Natural killer cell (primary cell): ENCODE measurements at regions not wholly inside any gene's neighbourhood (a gene's known extent, or its start where the extent isn't known, plus 50 kb on each side); places are given as distances from the start of the nearest gene placed in this dataset.

ENCODE experiments used
- ATAC-seq, 3 donors: fragments of 150-1000 bp in 2 of 3; fragments of 200-7000 bp in 1 of 3; cut with Tn5 transposase; 1 replicate in 1 of 3; 2 replicates in 2 of 3; pipeline ENCODE4 v1.10.0; 2021; ENCODE audit warnings: mild to moderate bottlenecking in 2 of 3, moderate library complexity in 2 of 3
- DNase-seq, 2 donors: peaks; one replicate each; pipeline versions ENCODE4 v3.0.0 to v3.0.0-alpha.2; 2013 to 2021; ENCODE audit warnings: mixed read lengths in 1 of 2
- H3K27ac ChIP-seq: one replicate; pipeline ENCODE4 v1.5.1; 2013; ENCODE audit warnings: mild to moderate bottlenecking, low read length
- H3K27me3 ChIP-seq: one replicate; pipeline ENCODE4 v1.6.1; 2013; ENCODE audit warnings: low read length; ENCODE audit not compliant: control insufficient read depth, insufficient read depth
- H3K36me3 ChIP-seq: one replicate; pipeline ENCODE4 v1.6.1; 2013; ENCODE audit warnings: low read length; ENCODE audit not compliant: control insufficient read depth, insufficient read depth
- H3K4me1 ChIP-seq: one replicate; pipeline ENCODE4 v1.6.1; 2013; ENCODE audit warnings: low read length; ENCODE audit not compliant: control insufficient read depth, insufficient read depth
- H3K4me3 ChIP-seq: one replicate; pipeline ENCODE4 v1.5.1; 2013; ENCODE audit warnings: low read length
- H3K9me3 ChIP-seq: one replicate; pipeline ENCODE4 v1.6.1; 2013; ENCODE audit warnings: low read length; ENCODE audit not compliant: control insufficient read depth, insufficient read depth
- H3K27ac Mint-ChIP-seq, 2 donors: one replicate each; pipeline ENCODE4 v1.8.0; 2022; ENCODE audit warnings: mild to moderate bottlenecking in 2 of 2, mixed read lengths in 2 of 2, moderate library complexity in 1 of 2
- H3K27me3 Mint-ChIP-seq, 2 donors: one replicate each; pipeline ENCODE4 v1.8.0; 2022; ENCODE audit warnings: low read depth in 2 of 2, mixed read lengths in 2 of 2
- H3K36me3 Mint-ChIP-seq: one replicate; pipeline ENCODE4 v1.8.0; 2022; ENCODE audit warnings: mixed read lengths
- H3K4me1 Mint-ChIP-seq, 2 donors: one replicate each; pipeline ENCODE4 v1.8.0; 2022; ENCODE audit warnings: mixed read lengths in 2 of 2
- H3K4me3 Mint-ChIP-seq: one replicate; pipeline ENCODE4 v1.8.0; 2022; ENCODE audit warnings: mild to moderate bottlenecking, moderate library complexity, mixed read lengths
- H3K9me3 Mint-ChIP-seq, 2 donors: one replicate each; pipeline ENCODE4 v1.8.0; 2022; ENCODE audit warnings: mixed read lengths in 2 of 2
- WGBS: methylation state at CpG from one replicate; pipeline ENCODE4 v1.1.7; 2013; ENCODE audit warnings: missing lambda C conversion rate; ENCODE audit not compliant: insufficient coverage; 5-methylcytosine and 5-hydroxymethylcytosine counted together
- intact Hi-C: fragments of 100-400 bp; cut with micrococcal nuclease; formaldehyde crosslinking; loops from one replicate; pipeline ENCODE4 v1.14.2; 2022
- TF ChIP-seq, protein P1 (sequence below): fragments of 200-600 bp; IDR thresholded peaks from one replicate; pipeline ENCODE4 v1.8.0; 2022; ENCODE audit warnings: antibody characterized with exemption

- no peaks in the 10 kb centered on the region for H3K36me3 Mint-ChIP-seq
- ATAC-seq (no peak), DNase-seq (no peak)
- Histone ChIP-seq H3K4me1 (peaks cover 3% of the 10 kb centered on the region), H3K36me3 (no peaks in the 10 kb centered on the region), H3K4me3 (no peak overlapping the region), H3K27me3 (no peaks in the 10 kb centered on the region), H3K27ac (no peak overlapping the region), H3K9me3 (no peaks in the 10 kb centered on the region)
- H3K27me3 Mint-ChIP-seq, result peaks cover 0 to 3% of the 10 kb centered on the region in 2 donors
- H3K4me1 Mint-ChIP-seq, result peaks cover 0 to under 1% of the 10 kb centered on the region in 2 donors
- no peaks in the 10 kb centered on the region for H3K9me3 Mint-ChIP-seq
- intact Hi-C loops, result no loop called here
- H3K27ac Mint-ChIP-seq, result no peak overlapping the region
- TF ChIP-seq, protein P1, sequence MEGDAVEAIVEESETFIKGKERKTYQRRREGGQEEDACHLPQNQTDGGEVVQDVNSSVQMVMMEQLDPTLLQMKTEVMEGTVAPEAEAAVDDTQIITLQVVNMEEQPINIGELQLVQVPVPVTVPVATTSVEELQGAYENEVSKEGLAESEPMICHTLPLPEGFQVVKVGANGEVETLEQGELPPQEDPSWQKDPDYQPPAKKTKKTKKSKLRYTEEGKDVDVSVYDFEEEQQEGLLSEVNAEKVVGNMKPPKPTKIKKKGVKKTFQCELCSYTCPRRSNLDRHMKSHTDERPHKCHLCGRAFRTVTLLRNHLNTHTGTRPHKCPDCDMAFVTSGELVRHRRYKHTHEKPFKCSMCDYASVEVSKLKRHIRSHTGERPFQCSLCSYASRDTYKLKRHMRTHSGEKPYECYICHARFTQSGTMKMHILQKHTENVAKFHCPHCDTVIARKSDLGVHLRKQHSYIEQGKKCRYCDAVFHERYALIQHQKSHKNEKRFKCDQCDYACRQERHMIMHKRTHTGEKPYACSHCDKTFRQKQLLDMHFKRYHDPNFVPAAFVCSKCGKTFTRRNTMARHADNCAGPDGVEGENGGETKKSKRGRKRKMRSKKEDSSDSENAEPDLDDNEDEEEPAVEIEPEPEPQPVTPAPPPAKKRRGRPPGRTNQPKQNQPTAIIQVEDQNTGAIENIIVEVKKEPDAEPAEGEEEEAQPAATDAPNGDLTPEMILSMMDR, result no peak
- no peak overlapping the region for H3K4me3 Mint-ChIP-seq
- WGBS, result 80% methylated on average over 3 of the region's 3 CpGs
These were observed 113.6 kb downstream of the TMCO5A start for GRCh38 chr15:38048001-38048455.

DNA sequence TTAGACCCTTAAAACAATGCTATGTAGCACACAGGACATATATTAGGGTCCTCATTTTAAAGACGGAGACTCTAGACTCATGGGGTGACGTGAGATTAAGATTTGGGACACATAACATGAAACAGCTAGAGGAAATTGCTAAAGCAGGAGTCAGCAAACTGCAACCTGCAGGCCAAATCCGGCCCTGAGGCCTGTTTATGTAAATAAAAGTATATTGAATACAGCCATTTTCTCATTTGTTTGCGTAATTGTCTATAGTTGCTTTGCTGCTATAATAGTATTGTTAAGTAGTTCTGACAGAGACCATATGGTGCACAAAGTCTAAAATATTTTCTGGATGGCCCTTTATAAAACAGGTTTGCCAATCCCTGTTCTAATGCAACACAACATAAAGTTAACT is 115.5 kb downstream of the TMCO5A start:
- Mint-ChIP-seq H3K27ac (no peak overlapping the region), H3K4me1 (no peaks in the 10 kb centered on the region), H3K36me3 (no peaks in the 10 kb centered on the region), H3K27me3 (peaks cover 1 to 3% of the 10 kb centered on the region in 2 donors), H3K4me3 (no peak overlapping the region), H3K9me3 (no peaks in the 10 kb centered on the region)
- intact Hi-C loops, result no loop called here
- Histone ChIP-seq H3K4me1 (no peaks in the 10 kb centered on the region), H3K27ac (no peak overlapping the region), H3K36me3 (no peaks in the 10 kb centered on the region), H3K9me3 (no peaks in the 10 kb centered on the region), H3K4me3 (no peak overlapping the region), H3K27me3 (no peaks in the 10 kb centered on the region)
- ATAC-seq, result no peak
- DNase-seq, result no peak
- TF ChIP-seq, protein P1, result no peak
- WGBS, result 92% methylated on average over 4 of the region's 4 CpGs

DNA sequence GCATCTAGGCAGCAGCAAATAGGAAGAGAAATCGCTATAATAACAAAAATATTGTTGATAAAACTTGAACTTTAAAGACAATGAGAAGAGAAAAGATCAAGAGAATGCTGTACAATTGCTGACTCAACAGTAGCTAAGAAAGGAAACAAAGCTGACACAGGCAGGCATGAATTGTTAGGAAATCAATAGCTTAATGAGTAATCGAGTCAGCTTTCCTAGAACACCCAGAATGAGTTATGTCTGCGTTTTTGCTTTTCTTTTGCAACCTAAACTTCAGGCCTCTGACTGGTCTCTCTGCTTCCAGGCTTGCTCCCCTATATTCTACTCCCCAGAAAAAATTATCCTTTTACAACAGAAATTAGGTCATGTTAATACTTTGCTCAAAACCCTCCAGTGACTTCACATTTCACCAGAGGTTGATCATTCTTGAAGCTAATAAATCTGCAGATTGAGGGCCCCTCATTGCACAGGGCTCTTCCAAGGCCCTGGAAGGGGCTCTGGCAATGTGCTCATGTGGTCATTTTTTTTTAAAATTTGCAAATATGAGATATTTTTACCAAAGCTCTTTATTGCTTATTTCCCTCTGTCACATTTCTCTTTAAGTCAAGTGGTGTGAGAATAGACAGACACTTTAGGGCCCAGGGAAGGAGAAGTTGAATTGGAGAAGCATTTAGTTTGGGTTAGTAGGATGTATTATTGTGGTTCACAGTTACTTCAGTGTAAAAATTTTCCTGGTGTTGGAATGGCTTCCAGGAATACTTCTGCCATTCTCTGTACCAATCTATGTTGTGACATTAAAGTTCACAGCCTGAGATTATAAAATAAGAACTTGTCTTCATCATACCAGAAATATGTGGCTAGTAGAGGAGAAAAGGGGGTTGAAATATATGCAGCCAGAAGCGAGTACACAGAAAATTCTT is 116.3 kb downstream of the TMCO5A start:
- H3K27ac ChIP-seq, result no peak overlapping the region
- no peak overlapping the region for H3K4me3 ChIP-seq
- intact Hi-C loops, result no loop called here
- TF ChIP-seq, protein P1, result no peak
- H3K27me3 ChIP-seq, result no peaks in the 10 kb centered on the region
- no peak overlapping the region for H3K4me3 Mint-ChIP-seq
- no peaks in the 10 kb centered on the region for H3K36me3 Mint-ChIP-seq
- H3K27ac Mint-ChIP-seq, result no peak overlapping the region
- DNase-seq, result no peak
- no peaks in the 10 kb centered on the region for H3K9me3 ChIP-seq
- H3K9me3 Mint-ChIP-seq, result no peaks in the 10 kb centered on the region
- H3K4me1 ChIP-seq, result no peaks in the 10 kb centered on the region
- H3K36me3 ChIP-seq, result no peaks in the 10 kb centered on the region
- H3K27me3 Mint-ChIP-seq, result peaks cover 5 to 10% of the 10 kb centered on the region in 2 donors
- ATAC-seq, result no peak
- 82% methylated on average over 3 of the region's 4 CpGs for WGBS
- H3K4me1 Mint-ChIP-seq, result no peaks in the 10 kb centered on the region
